ENCODE measurements at regions not wholly inside any gene's neighbourhood (a gene's known extent, or its start where the extent isn't known, plus 50 kb on each side); places are given as distances from the start of the nearest gene placed in this dataset.
"Not testable (repeated sequence)": the region's sequence is repeated elsewhere in the genome, so short reads cannot be mapped to it uniquely, and the experiment has no call there.

GRCh38 chr4:57832083-57832482 is 721.9 kb upstream of the IGFBP7 start:
- no peak for DNase-seq

GRCh38 chr4:57789666-57790065 is 679.5 kb upstream of the IGFBP7 start:
- no peak for DNase-seq

- DNase-seq = no peak
Observed at GRCh38 chr4:57777876-57778275, 667.7 kb upstream of the IGFBP7 start.

GRCh38 chr4:57774681-57775080 is 664.5 kb upstream of the IGFBP7 start:
- no peak for DNase-seq

- no peak for DNase-seq
Observed at GRCh38 chr4:57774171-57774570, 664.0 kb upstream of the IGFBP7 start.

GRCh38 chr4:57766341-57766740 is 656.2 kb upstream of the IGFBP7 start:
- DNase-seq = no peak

- no peak for DNase-seq
Observed at GRCh38 chr4:57764856-57765255, 654.7 kb upstream of the IGFBP7 start.

- DNase-seq = no peak
Observed at GRCh38 chr4:57763070-57763469, 652.9 kb upstream of the IGFBP7 start.

GRCh38 chr4:57740625-57741190 is 630.5 kb upstream of the IGFBP7 start:
- no peak for DNase-seq

GRCh38 chr4:57736781-57737180 is 626.6 kb upstream of the IGFBP7 start:
- no peak for DNase-seq

- DNase-seq = no peak
Observed at GRCh38 chr4:57734104-57734670, 624.0 kb upstream of the IGFBP7 start.

- DNase-seq = not testable (repeated sequence)
Observed at GRCh38 chr4:57729775-57730570, 619.8 kb upstream of the IGFBP7 start.

GRCh38 chr4:57726154-57726553 is 616.0 kb upstream of the IGFBP7 start:
- no peak for DNase-seq

- DNase-seq = no peak
Observed at GRCh38 chr4:57719456-57719855, 609.3 kb upstream of the IGFBP7 start.

GRCh38 chr4:57714313-57714712 is 604.1 kb upstream of the IGFBP7 start:
- DNase-seq = not testable (repeated sequence)

GRCh38 chr4:57710053-57710452 is 599.9 kb upstream of the IGFBP7 start:
- no peak for DNase-seq

- DNase-seq = no peak
Observed at GRCh38 chr4:57691370-57691769, 581.2 kb upstream of the IGFBP7 start.

GRCh38 chr4:57689693-57690205 is 579.6 kb upstream of the IGFBP7 start:
- DNase-seq = no peak

- DNase-seq = no peak
Observed at GRCh38 chr4:57682275-57682674, 572.1 kb upstream of the IGFBP7 start.

GRCh38 chr4:57679969-57680368 is 569.8 kb upstream of the IGFBP7 start:
- DNase-seq = no peak

- no peak for DNase-seq
Observed at GRCh38 chr4:57676394-57676793, 566.2 kb upstream of the IGFBP7 start.

- peak; percentile 19 for DNase-seq
Observed at GRCh38 chr4:57672846-57673433, 562.8 kb upstream of the IGFBP7 start.

- DNase-seq = no peak
Observed at GRCh38 chr4:57668621-57669020, 558.4 kb upstream of the IGFBP7 start.

- no peak for DNase-seq
Observed at GRCh38 chr4:57665806-57666205, 555.6 kb upstream of the IGFBP7 start.

Measured in COR-L47 (cell line).